ENCODE measurements at regions not wholly inside any gene's neighbourhood (a gene's known extent, or its start where the extent isn't known, plus 50 kb on each side); places are given as distances from the start of the nearest gene placed in this dataset.

GRCh38 chr20:12067686-12068085, 150.0 kb downstream of the BTBD3 start:
- no peak for TF ChIP-seq CTCF (IDR thresholded peaks at IDR 0.05; ENCODE audit: low read depth, low read length, missing input control)
- TF ChIP-seq TAF1 (conservative IDR thresholded peaks at IDR 0.05) = no peak
- TF ChIP-seq JUND (IDR thresholded peaks at IDR 0.05) = no peak
